Fibroblast of lung (primary cell): ENCODE measurements at regions not wholly inside any gene's neighbourhood (a gene's known extent, or its start where the extent isn't known, plus 50 kb on each side); places are given as distances from the start of the nearest gene placed in this dataset.

Source experiments
- CTCF ChIP-seq, 2 donors: IDR thresholded peaks in 1 of 2; conservative IDR thresholded peaks in 1 of 2; 1 replicate in 1 of 2; 2 replicates in 1 of 2; pipeline ENCODE4 v1.5.1; 2011 to 2012; ENCODE audit warnings: low read length in 2 of 2, control low read depth in 1 of 2, inconsistent platforms in 1 of 2, low read depth in 1 of 2, mild to moderate bottlenecking in 1 of 2
- EZH2 ChIP-seq: IDR thresholded peaks from 2 replicates; pipeline ENCODE4 v1.5.1; 2012; ENCODE audit warnings: low read length, control low read depth, mild to moderate bottlenecking; ENCODE audit errors: missing control alignments

DNA sequence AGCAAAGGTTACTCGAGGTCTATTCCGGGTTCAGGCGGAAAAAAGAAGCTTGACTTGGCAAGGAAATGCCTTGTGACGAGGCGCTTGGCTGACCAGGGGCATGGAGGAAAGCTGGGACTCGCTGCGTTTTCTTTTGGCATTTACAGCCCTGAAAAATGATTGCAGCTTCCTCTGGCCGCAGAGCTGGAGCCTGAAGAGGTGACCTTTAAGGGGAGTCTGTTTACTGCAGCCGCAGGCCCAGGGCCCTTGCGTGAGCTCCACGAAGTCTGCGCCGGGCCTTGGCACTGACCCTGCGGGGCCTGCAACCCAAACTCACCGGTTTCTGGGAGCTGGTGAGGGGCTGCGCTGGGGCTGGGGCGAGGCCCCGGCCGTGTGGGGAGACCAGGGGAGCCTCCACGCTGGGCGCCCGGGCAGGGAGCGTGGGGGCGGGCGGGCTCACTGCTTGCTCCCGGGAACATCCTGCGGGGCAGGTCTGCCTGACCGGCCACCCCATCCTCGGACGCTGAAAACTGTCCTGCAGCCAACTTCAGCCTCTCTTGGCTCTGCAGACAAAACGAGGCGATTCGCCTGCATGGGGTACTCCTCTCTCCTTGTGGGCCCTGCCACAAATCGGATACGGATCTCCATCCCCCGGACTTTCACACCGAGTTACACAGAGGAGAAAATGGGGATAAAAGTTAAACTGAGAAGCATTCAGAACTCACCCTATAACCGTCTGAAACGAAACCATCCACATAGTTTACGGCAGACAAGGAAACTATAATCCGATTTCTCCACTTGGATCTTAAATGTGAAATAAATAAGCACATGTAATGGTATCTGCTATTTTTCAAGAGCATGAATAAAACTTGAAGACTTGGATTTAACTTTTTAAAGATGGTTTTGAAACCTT lies 206.3 kb upstream of the FOXF1 start:
- no peak for TF ChIP-seq EZH2
- TF ChIP-seq CTCF (conservative IDR thresholded peaks at IDR 0.05 in 1 of 2, IDR thresholded peaks at IDR 0.05 in 1 of 2; ENCODE audit: low read depth in 1 of 2, low read length in 2 of 2): no peak
